ENCODE measurements at regions not wholly inside any gene's neighbourhood (a gene's known extent, or its start where the extent isn't known, plus 50 kb on each side); places are given as distances from the start of the nearest gene placed in this dataset.

DNA sequence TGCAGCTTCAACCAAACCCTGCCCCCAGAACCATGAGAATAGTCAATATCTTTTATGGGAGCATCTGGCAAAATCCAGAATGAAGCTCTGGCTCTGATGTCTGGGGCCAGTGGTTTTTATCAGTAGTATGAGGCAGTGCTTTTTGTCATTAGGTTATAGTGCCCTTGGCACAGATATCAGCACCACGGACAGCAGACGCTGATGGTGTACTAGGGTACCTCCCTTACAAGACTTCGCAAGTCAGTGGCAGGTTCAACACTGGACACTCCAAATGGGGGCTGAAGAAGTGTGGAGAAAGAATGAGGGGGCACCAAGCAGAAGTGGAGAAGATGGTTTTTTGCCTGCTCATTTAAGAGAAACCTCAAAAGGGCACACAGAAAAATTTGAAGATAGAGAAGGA is 68.2 kb upstream of the E2F7 start:
- TF ChIP-seq CTCF (IDR thresholded peaks at IDR 0.05) (no peak), POLR2A (IDR thresholded peaks at IDR 0.05) (no peak), EP300 (IDR thresholded peaks at IDR 0.05) (no peak)
